GM23248 (cell line): ENCODE measurements at regions not wholly inside any gene's neighbourhood (a gene's known extent, or its start where the extent isn't known, plus 50 kb on each side); places are given as distances from the start of the nearest gene placed in this dataset.
"Not testable (repeated sequence)": the region's sequence is repeated elsewhere in the genome, so short reads cannot be mapped to it uniquely, and the experiment has no call there.

Experiments used
- DNase-seq: peaks from one replicate; pipeline ENCODE4 v3.0.0-alpha.2; 2015
- H2AFZ ChIP-seq: fragments of 200-600 bp; sonication (generic); 2 replicates; pipeline ENCODE4 v1.6.1; 2016; ENCODE audit warnings: antibody characterized with exemption
- H3F3A ChIP-seq: fragments of 200-600 bp; sonication (generic); 2 replicates; pipeline ENCODE4 v1.6.1; 2016; ENCODE audit warnings: mild to moderate bottlenecking, antibody characterized with exemption, mixed run types; ENCODE audit not compliant: insufficient read depth
- H3K27ac ChIP-seq: fragments of 200-600 bp; sonication (generic); 2 replicates; pipeline ENCODE4 v1.5.1; 2016; ENCODE audit warnings: mild to moderate bottlenecking
- H3K27me3 ChIP-seq: fragments of 200-600 bp; sonication (generic); replicated peaks from 2 replicates; pipeline ENCODE4 v1.6.1; 2016; ENCODE audit warnings: mild to moderate bottlenecking; ENCODE audit not compliant: insufficient read depth
- H3K36me3 ChIP-seq: fragments of 200-600 bp; sonication (generic); 2 replicates; pipeline ENCODE4 v1.6.1; 2016; ENCODE audit warnings: low read depth, mild to moderate bottlenecking
- H3K4me1 ChIP-seq: fragments of 200-600 bp; sonication (generic); 2 replicates; pipeline ENCODE4 v1.6.1; 2016; ENCODE audit warnings: mild to moderate bottlenecking; ENCODE audit not compliant: insufficient read depth
- H3K4me2 ChIP-seq: fragments of 200-600 bp; sonication (generic); one replicate; pipeline ENCODE4 v1.6.1; 2016; ENCODE audit warnings: mild to moderate bottlenecking; ENCODE audit not compliant: unreplicated experiment
- H3K4me3 ChIP-seq: fragments of 200-600 bp; sonication (generic); 2 replicates; pipeline ENCODE4 v1.5.1; 2016; ENCODE audit warnings: mild to moderate bottlenecking
- H3K79me2 ChIP-seq: fragments of 200-600 bp; sonication (generic); 2 replicates; pipeline ENCODE4 v1.6.1; 2016; ENCODE audit warnings: mild to moderate bottlenecking; ENCODE audit not compliant: insufficient read depth
- H3K9ac ChIP-seq: fragments of 200-600 bp; sonication (generic); 2 replicates; pipeline ENCODE4 v1.6.1; 2016; ENCODE audit warnings: mild to moderate bottlenecking
- H3K9me2 ChIP-seq: fragments of 200-600 bp; sonication (generic); 2 replicates; pipeline ENCODE4 v1.6.1; 2016; ENCODE audit warnings: mixed run types, mild to moderate bottlenecking, moderate library complexity; ENCODE audit not compliant: insufficient read depth
- H3K9me3 ChIP-seq: fragments of 200-600 bp; sonication (generic); one replicate; pipeline ENCODE4 v1.6.1; 2017; ENCODE audit warnings: low read depth
- H4K20me1 ChIP-seq: fragments of 200-600 bp; sonication (generic); 2 replicates; pipeline ENCODE4 v1.6.0; 2016; ENCODE audit not compliant: insufficient read depth
- EZH2 ChIP-seq: fragments of 200-600 bp; sonication (generic); IDR thresholded peaks from 2 replicates; pipeline ENCODE4 v1.6.1; 2018; ENCODE audit warnings: antibody characterized with exemption, mild to moderate bottlenecking; ENCODE audit not compliant: insufficient read depth, poor library complexity, severe bottlenecking
- EZH2phosphoT487 ChIP-seq: fragments of 200-600 bp; sonication (generic); IDR thresholded peaks from 2 replicates; pipeline ENCODE4 v1.6.1; 2018; ENCODE audit warnings: antibody characterized with exemption, moderate library complexity, mild to moderate bottlenecking, low read depth; ENCODE audit not compliant: insufficient read depth
- WGBS, 2 experiments: methylation state at CpG; one replicate each; pipeline ENCODE4 v1.1.6; 2015 to 2017; ENCODE audit warnings: low lambda C conversion rate in 2 of 2, low coverage in 1 of 2; ENCODE audit errors: missing lambda C conversion rate in 2 of 2; 5-methylcytosine and 5-hydroxymethylcytosine counted together
- in situ Hi-C: fragments of 300-500 bp; cut with MboI; formaldehyde crosslinking; loops from 2 replicates; pipeline ENCODE4 v1.15.0; 2020

GRCh38 chr15:46088486-46089445 is 453.9 kb downstream of the SQOR start:
- Histone ChIP-seq H3K4me2 (no peak overlapping the region), H3K79me2 (no peaks in the 10 kb centered on the region), H3K9ac (no peak overlapping the region), H3K4me1 (no peaks in the 10 kb centered on the region), H3K4me3 (no peak overlapping the region), H3K27me3 (no peaks in the 10 kb centered on the region), H3K9me3 (no peaks in the 10 kb centered on the region), H3K36me3 (no peaks in the 10 kb centered on the region), H3K9me2 (no peaks in the 10 kb centered on the region), H3K27ac (no peak overlapping the region), H3F3A (no peaks in the 10 kb centered on the region), H4K20me1 (no peaks in the 10 kb centered on the region), H2AFZ (no peak overlapping the region)
- TF ChIP-seq EZH2phosphoT487 (no peak), EZH2 (no peak)
- in situ Hi-C loops: no loop called here
- 78% methylated on average over 3 of the region's 3 CpGs for WGBS, 2 experiments
- peak; percentile 2 for DNase-seq

- Histone ChIP-seq H3F3A (no peaks in the 10 kb centered on the region), H2AFZ (no peak overlapping the region), H3K9me3 (no peaks in the 10 kb centered on the region), H3K4me3 (no peak overlapping the region), H3K27me3 (no peaks in the 10 kb centered on the region), H3K27ac (no peak overlapping the region), H3K79me2 (no peaks in the 10 kb centered on the region), H4K20me1 (no peaks in the 10 kb centered on the region), H3K36me3 (no peaks in the 10 kb centered on the region), H3K9me2 (no peaks in the 10 kb centered on the region), H3K9ac (no peak overlapping the region), H3K4me2 (no peak overlapping the region), H3K4me1 (no peaks in the 10 kb centered on the region)
- TF ChIP-seq EZH2phosphoT487 (no peak), EZH2 (no peak)
- in situ Hi-C loops: no loop called here
- WGBS, 2 experiments: 17 to 33% methylated on average over 4 of the region's 4 CpGs
- DNase-seq: no peak
Measured at GRCh38 chr15:46089467-46089935, 454.7 kb downstream of the SQOR start.

GRCh38 chr15:46091860-46092450 is 457.1 kb downstream of the SQOR start:
- H3K27ac ChIP-seq: no peak overlapping the region
- 57 to 61% methylated on average over 12 to 16 of the region's 16 CpGs for WGBS, 2 experiments
- in situ Hi-C loops: no loop called here
- H3K27me3 ChIP-seq: no peaks in the 10 kb centered on the region
- no peaks in the 10 kb centered on the region for H3K36me3 ChIP-seq
- no peaks in the 10 kb centered on the region for H3K9me3 ChIP-seq
- no peak overlapping the region for H3K4me3 ChIP-seq
- no peaks in the 10 kb centered on the region for H3K79me2 ChIP-seq
- no peak overlapping the region for H3K4me2 ChIP-seq
- no peak for TF ChIP-seq EZH2
- no peak for TF ChIP-seq EZH2phosphoT487
- H4K20me1 ChIP-seq: no peaks in the 10 kb centered on the region
- no peaks in the 10 kb centered on the region for H3K4me1 ChIP-seq
- DNase-seq: peak; percentile 28
- no peaks in the 10 kb centered on the region for H3F3A ChIP-seq
- H3K9me2 ChIP-seq: no peaks in the 10 kb centered on the region
- no peak overlapping the region for H2AFZ ChIP-seq
- H3K9ac ChIP-seq: no peak overlapping the region

- H3K36me3 ChIP-seq, H3K4me2 ChIP-seq, H3K9ac ChIP-seq, H4K20me1 ChIP-seq, H2AFZ ChIP-seq, DNase-seq, H3K79me2 ChIP-seq, H3F3A ChIP-seq, H3K27me3 ChIP-seq, H3K4me3 ChIP-seq, H3K27ac ChIP-seq, H3K9me2 ChIP-seq, H3K9me3 ChIP-seq, in situ Hi-C loops, H3K4me1 ChIP-seq: not testable (repeated sequence)
- WGBS, 2 experiments: 66 to 72% methylated on average over 17 to 32 of the region's 32 CpGs
Measured at GRCh38 chr15:46098006-46098405, 463.2 kb downstream of the SQOR start.
